Mucosa of stomach (tissue), 1 donor: ENCODE measurements at regions not wholly inside any gene's neighbourhood (a gene's known extent, or its start where the extent isn't known, plus 50 kb on each side); places are given as distances from the start of the nearest gene placed in this dataset.

Source experiments
- H3K27me3 ChIP-seq: one replicate; pipeline ENCODE4 v1.7.0; 2013; ENCODE audit warnings: mild to moderate bottlenecking, low read length; ENCODE audit not compliant: control insufficient read depth, insufficient read depth
- H3K36me3 ChIP-seq: one replicate; pipeline ENCODE4 v1.7.0; 2013; ENCODE audit warnings: low read length; ENCODE audit not compliant: control insufficient read depth, insufficient read depth
- H3K4me1 ChIP-seq: one replicate; pipeline ENCODE4 v1.7.0; 2013; ENCODE audit warnings: mild to moderate bottlenecking, low read length; ENCODE audit not compliant: control insufficient read depth, insufficient read depth
- H3K4me3 ChIP-seq: one replicate; pipeline ENCODE4 v1.7.0; 2013; ENCODE audit warnings: low read length
- H3K9ac ChIP-seq: one replicate; pipeline ENCODE4 v1.7.0; 2013; ENCODE audit warnings: mild to moderate bottlenecking, low read length, moderate library complexity
- H3K9me3 ChIP-seq: one replicate; pipeline ENCODE4 v1.7.0; 2013; ENCODE audit warnings: mild to moderate bottlenecking, low read length, moderate library complexity; ENCODE audit not compliant: control insufficient read depth
- donor health status: Pancreatic carcinoma.

GRCh38 chr2:45280794-45281193, 271.5 kb upstream of the SIX2 start:
- Histone ChIP-seq H3K4me3 (no peak overlapping the region), H3K9me3 (no peaks in the 10 kb centered on the region), H3K4me1 (peaks cover 5% of the 10 kb centered on the region), H3K9ac (no peak overlapping the region), H3K27me3 (peaks cover 2% of the 10 kb centered on the region), H3K36me3 (no peaks in the 10 kb centered on the region)

- H3K4me3 ChIP-seq: no peak overlapping the region
- no peak overlapping the region for H3K9ac ChIP-seq
- peaks cover under 1% of the 10 kb centered on the region for H3K27me3 ChIP-seq
- no peaks in the 10 kb centered on the region for H3K36me3 ChIP-seq
- H3K9me3 ChIP-seq: no peaks in the 10 kb centered on the region
- H3K4me1 ChIP-seq: peaks cover 19% of the 10 kb centered on the region
Observed at GRCh38 chr2:45279356-45279755, 270.1 kb upstream of the SIX2 start.

GRCh38 chr2:45278365-45279078, 269.3 kb upstream of the SIX2 start:
- peaks cover 26% of the 10 kb centered on the region for H3K4me1 ChIP-seq
- H3K27me3 ChIP-seq: no peaks in the 10 kb centered on the region
- no peak overlapping the region for H3K4me3 ChIP-seq
- no peaks in the 10 kb centered on the region for H3K36me3 ChIP-seq
- H3K9me3 ChIP-seq: no peaks in the 10 kb centered on the region
- no peak overlapping the region for H3K9ac ChIP-seq

GRCh38 chr2:45276914-45277313, 267.7 kb upstream of the SIX2 start:
- Histone ChIP-seq H3K9me3 (no peaks in the 10 kb centered on the region), H3K9ac (no peak overlapping the region), H3K4me1 (peaks cover 36% of the 10 kb centered on the region), H3K27me3 (no peaks in the 10 kb centered on the region), H3K4me3 (no peak overlapping the region), H3K36me3 (no peaks in the 10 kb centered on the region)

- Histone ChIP-seq H3K27me3 (no peaks in the 10 kb centered on the region), H3K9me3 (no peaks in the 10 kb centered on the region), H3K4me1 (peaks cover 36% of the 10 kb centered on the region)
Observed at GRCh38 chr2:45275806-45276205, 266.6 kb upstream of the SIX2 start.

GRCh38 chr2:45275242-45275805, 266.1 kb upstream of the SIX2 start:
- Histone ChIP-seq H3K4me3 (no peak overlapping the region), H3K27me3 (no peaks in the 10 kb centered on the region), H3K36me3 (no peaks in the 10 kb centered on the region), H3K4me1 (peaks cover 36% of the 10 kb centered on the region), H3K9ac (no peak overlapping the region), H3K9me3 (no peaks in the 10 kb centered on the region)

More at GRCh38 chr2:45275806-45276205, 266.6 kb upstream of the SIX2 start:
- H3K36me3 ChIP-seq: no peaks in the 10 kb centered on the region
- no peak overlapping the region for H3K4me3 ChIP-seq
- H3K9ac ChIP-seq: no peak overlapping the region

GRCh38 chr2:45274250-45274926, 265.1 kb upstream of the SIX2 start:
- peaks cover 36% of the 10 kb centered on the region for H3K4me1 ChIP-seq
- no peak overlapping the region for H3K9ac ChIP-seq
- H3K4me3 ChIP-seq: no peak overlapping the region
- no peaks in the 10 kb centered on the region for H3K36me3 ChIP-seq
- no peaks in the 10 kb centered on the region for H3K9me3 ChIP-seq
- no peaks in the 10 kb centered on the region for H3K27me3 ChIP-seq

- Histone ChIP-seq H3K27me3 (no peaks in the 10 kb centered on the region), H3K36me3 (no peaks in the 10 kb centered on the region), H3K9ac (no peak overlapping the region), H3K4me3 (no peak overlapping the region), H3K9me3 (no peaks in the 10 kb centered on the region), H3K4me1 (peaks cover 33% of the 10 kb centered on the region)
Observed at GRCh38 chr2:45273412-45274249, 264.4 kb upstream of the SIX2 start.

- no peak overlapping the region for H3K9ac ChIP-seq
- peaks cover 33% of the 10 kb centered on the region for H3K4me1 ChIP-seq
- no peaks in the 10 kb centered on the region for H3K9me3 ChIP-seq
- H3K27me3 ChIP-seq: no peaks in the 10 kb centered on the region
- no peaks in the 10 kb centered on the region for H3K36me3 ChIP-seq
- H3K4me3 ChIP-seq: no peak overlapping the region
Observed at GRCh38 chr2:45272549-45273265, 263.5 kb upstream of the SIX2 start.

- Histone ChIP-seq H3K4me3 (no peak overlapping the region), H3K27me3 (no peaks in the 10 kb centered on the region), H3K36me3 (no peaks in the 10 kb centered on the region), H3K9ac (no peak overlapping the region), H3K9me3 (no peaks in the 10 kb centered on the region), H3K4me1 (peaks cover 16% of the 10 kb centered on the region)
Observed at GRCh38 chr2:45269149-45269793, 260.0 kb upstream of the SIX2 start.

GRCh38 chr2:45268631-45269030, 259.4 kb upstream of the SIX2 start:
- H3K9me3 ChIP-seq: no peaks in the 10 kb centered on the region
- H3K36me3 ChIP-seq: no peaks in the 10 kb centered on the region
- H3K27me3 ChIP-seq: no peaks in the 10 kb centered on the region
- no peak overlapping the region for H3K9ac ChIP-seq
- H3K4me3 ChIP-seq: no peak overlapping the region
- peaks cover 10% of the 10 kb centered on the region for H3K4me1 ChIP-seq
